ENCODE measurements at regions not wholly inside any gene's neighbourhood (a gene's known extent, or its start where the extent isn't known, plus 50 kb on each side); places are given as distances from the start of the nearest gene placed in this dataset.

DNA sequence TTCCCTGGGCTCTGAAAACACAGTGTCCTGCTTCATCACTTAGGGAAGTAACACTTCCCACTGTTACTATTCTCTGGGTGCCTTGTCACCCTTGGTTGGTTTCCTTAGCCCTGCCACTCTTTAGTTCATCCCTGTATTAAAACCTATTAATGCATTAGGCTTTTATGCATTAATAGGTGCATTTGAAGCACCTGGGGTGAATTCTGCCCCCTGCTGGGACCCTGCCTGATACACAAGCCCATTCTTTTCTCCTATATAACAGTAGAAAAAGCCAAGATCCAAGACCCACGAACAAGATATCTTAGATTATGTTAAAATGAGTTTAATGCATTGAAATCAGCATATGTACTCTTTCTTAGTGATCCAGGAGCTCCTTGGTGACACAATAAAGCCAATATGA lies 235.7 kb downstream of the PMP22 start:
- Histone ChIP-seq H3K9me3 (ENCODE audit: control insufficient read depth, insufficient read depth, low read length) (no peaks in the 10 kb centered on the region; the same call in 1 of the 2 replicates), H3K4me3 (ENCODE audit: low read depth, low read length) (no peak overlapping the region), H3K27ac (ENCODE audit: low read depth, low read length) (no peak overlapping the region), H3K27me3 (ENCODE audit: control insufficient read depth, insufficient read depth, low read length) (no peaks in the 10 kb centered on the region)
- no peak for DNase-seq (ENCODE audit: low read depth, low spot score)
- TF ChIP-seq, protein P1, sequence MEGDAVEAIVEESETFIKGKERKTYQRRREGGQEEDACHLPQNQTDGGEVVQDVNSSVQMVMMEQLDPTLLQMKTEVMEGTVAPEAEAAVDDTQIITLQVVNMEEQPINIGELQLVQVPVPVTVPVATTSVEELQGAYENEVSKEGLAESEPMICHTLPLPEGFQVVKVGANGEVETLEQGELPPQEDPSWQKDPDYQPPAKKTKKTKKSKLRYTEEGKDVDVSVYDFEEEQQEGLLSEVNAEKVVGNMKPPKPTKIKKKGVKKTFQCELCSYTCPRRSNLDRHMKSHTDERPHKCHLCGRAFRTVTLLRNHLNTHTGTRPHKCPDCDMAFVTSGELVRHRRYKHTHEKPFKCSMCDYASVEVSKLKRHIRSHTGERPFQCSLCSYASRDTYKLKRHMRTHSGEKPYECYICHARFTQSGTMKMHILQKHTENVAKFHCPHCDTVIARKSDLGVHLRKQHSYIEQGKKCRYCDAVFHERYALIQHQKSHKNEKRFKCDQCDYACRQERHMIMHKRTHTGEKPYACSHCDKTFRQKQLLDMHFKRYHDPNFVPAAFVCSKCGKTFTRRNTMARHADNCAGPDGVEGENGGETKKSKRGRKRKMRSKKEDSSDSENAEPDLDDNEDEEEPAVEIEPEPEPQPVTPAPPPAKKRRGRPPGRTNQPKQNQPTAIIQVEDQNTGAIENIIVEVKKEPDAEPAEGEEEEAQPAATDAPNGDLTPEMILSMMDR (IDR thresholded peaks at IDR 0.05; ENCODE audit: low read depth, low read length): no peak
- CTCF ChIA-PET: no interaction called here
- POLR2A ChIA-PET: interaction anchor here (0.6 kb wide), 1 partner anchor 1543 kb away, joined by 6 read pairs; no protein-coding TSS in a partner anchor

DNA sequence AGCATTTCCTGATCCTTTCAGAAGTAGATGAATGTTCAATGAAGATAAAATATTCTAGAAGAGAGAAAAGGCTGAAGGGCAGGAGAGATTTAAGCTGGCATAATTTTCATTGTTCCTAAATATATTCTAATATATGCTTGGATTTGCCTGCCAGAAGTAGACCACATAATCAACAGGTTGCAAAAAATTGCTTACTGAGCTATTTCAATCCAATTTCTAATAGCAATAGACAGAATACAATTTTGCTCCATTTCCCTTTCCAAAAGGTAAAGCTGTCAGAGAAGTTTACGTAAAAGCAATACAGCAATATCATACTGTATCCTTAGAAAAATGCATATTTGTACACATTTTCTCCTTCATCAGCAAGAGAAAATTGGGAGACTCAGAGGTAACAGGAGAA lies 237.3 kb downstream of the PMP22 start:
- Histone ChIP-seq H3K27me3 (ENCODE audit: control insufficient read depth, insufficient read depth, low read length) (no peaks in the 10 kb centered on the region), H3K27ac (ENCODE audit: low read depth, low read length) (no peak overlapping the region), H3K4me3 (ENCODE audit: low read depth, low read length) (no peak overlapping the region), H3K9me3 (ENCODE audit: control insufficient read depth, insufficient read depth, low read length) (no peaks in the 10 kb centered on the region)
- TF ChIP-seq, protein P1 (IDR thresholded peaks at IDR 0.05; ENCODE audit: low read depth, low read length): no peak
- CTCF ChIA-PET: no interaction called here
- no peak for DNase-seq (ENCODE audit: low read depth, low spot score)
- POLR2A ChIA-PET: no interaction called here

DNA sequence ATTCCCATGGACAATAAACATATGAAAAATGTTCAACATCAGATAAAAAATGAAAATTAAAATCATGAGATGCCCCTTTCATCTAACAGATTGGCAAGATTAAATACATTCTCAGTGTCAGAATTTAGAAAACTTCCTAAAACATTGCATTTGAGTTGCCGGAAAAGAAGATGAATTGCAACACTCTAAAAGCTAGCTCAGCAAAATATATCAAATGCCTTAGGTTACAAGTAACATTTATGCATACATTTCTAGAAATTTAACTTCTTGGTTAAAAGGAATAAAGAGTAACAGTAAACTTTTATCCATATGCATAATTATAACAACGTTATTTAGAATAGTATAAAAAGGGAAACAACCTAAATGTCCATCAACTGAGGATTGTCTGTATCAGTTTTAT lies 239.0 kb downstream of the PMP22 start:
- POLR2A ChIA-PET: no interaction called here

DNA sequence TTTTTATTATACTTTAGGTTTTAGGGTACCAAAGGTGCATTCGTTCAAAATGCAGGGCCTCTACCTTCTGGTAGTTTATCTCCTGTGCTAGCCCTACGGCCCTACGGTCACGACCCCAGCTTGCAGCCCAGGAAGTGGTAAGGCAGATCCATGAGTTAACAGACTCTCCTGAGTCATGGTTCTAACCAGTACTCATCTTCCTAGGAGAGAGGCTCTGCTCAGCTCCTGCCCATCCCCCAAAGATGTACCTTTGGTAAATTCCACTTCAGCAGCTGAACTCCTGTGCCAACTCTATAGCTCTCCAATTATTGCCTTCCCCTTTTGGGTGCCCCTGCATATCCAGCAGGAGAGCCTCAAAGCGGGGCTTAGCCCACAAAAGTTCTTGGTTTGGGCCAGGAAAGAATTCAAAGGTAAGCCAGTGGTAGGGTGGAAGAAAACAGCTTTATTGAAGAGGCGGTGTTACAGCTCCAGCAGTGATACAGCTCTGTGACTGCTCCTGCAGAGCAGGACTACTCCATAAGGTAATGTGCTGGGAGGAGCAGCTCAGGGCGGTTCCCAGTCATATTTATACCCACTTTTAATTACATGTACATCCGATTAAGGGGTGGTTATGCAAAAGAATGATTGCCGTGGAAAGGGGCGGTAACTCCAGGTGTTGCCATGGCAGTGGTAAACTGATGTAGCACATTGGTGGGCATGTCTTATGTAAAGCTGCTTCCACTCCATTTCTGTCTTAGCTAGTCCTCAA lies 241.4 kb downstream of the PMP22 start:
- Histone ChIP-seq H3K4me3 (ENCODE audit: low read depth, low read length) (no peak overlapping the region), H3K27ac (ENCODE audit: low read depth, low read length) (no peak overlapping the region), H3K27me3 (ENCODE audit: control insufficient read depth, insufficient read depth, low read length) (no peaks in the 10 kb centered on the region), H3K9me3 (ENCODE audit: control insufficient read depth, insufficient read depth, low read length) (no peaks in the 10 kb centered on the region)
- TF ChIP-seq, protein P1 (IDR thresholded peaks at IDR 0.05; ENCODE audit: low read depth, low read length): no peak
- no peak for DNase-seq (ENCODE audit: low read depth, low spot score)
- ChIA-PET POLR2A (no interaction called here), CTCF (no interaction called here)

More for the DNA sequence above, 239.0 kb downstream of the PMP22 start:
- DNase-seq (ENCODE audit: low read depth, low spot score): no peak
- TF ChIP-seq, protein P1 (IDR thresholded peaks at IDR 0.05; ENCODE audit: low read depth, low read length): no peak
- CTCF ChIA-PET: no interaction called here
- H3K27ac ChIP-seq (ENCODE audit: low read depth, low read length): no peak overlapping the region
- H3K9me3 ChIP-seq (ENCODE audit: control insufficient read depth, insufficient read depth, low read length): no peaks in the 10 kb centered on the region
- H3K27me3 ChIP-seq (ENCODE audit: control insufficient read depth, insufficient read depth, low read length): no peaks in the 10 kb centered on the region
- H3K4me3 ChIP-seq (ENCODE audit: low read depth, low read length): no peak overlapping the region

DNA sequence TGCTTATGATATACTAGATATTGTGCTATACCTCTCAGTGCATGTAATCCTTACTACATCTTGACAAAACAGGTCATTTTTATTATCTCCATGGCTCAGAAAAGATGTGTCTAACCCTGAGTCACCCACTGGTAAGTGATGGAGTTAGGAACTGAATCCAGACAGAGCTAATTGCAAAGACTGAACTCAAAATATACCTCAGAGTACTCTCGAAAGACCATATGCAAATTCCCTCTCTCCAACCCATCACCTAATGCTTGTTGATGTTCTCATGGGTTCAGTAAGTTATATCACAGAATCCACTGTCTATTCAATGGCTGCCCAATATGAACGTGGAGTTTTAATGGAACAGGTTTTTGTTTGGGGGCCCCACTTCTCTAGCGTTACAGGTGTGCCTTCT lies 246.0 kb downstream of the PMP22 start:
- DNase-seq (ENCODE audit: low read depth, low spot score): no peak
- H3K27ac ChIP-seq (ENCODE audit: low read depth, low read length): no peak overlapping the region
- TF ChIP-seq, protein P1 (IDR thresholded peaks at IDR 0.05; ENCODE audit: low read depth, low read length): no peak
- H3K4me3 ChIP-seq (ENCODE audit: low read depth, low read length): no peak overlapping the region
- ChIA-PET POLR2A (no interaction called here), CTCF (no interaction called here)
- peaks cover 2% of the 10 kb centered on the region for H3K27me3 ChIP-seq (ENCODE audit: control insufficient read depth, insufficient read depth, low read length)
- H3K9me3 ChIP-seq (ENCODE audit: control insufficient read depth, insufficient read depth, low read length): no peaks in the 10 kb centered on the region
